ENCODE measurements at regions not wholly inside any gene's neighbourhood (a gene's known extent, or its start where the extent isn't known, plus 50 kb on each side); places are given as distances from the start of the nearest gene placed in this dataset.

DNA sequence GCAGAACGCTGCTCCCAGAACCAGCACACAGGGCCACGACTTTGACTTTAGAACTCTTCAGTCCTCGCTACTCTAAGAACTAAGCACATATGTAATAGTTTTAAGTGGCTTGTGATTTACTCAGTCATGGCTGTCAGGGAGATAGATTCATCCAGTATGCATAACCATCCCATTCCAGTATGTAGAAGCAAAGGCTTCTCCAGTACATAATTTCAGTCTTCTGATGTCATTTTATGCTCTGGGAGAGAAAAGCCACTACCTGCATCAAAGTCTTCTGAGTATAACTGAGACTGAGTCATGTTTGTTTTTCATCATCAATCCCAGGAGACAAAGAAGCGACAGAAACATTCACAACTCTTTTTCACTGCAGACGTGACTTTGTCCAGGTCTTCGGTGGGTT lies 885.7 kb downstream of the PLA2G4A start:
- H3K27me3 ChIP-seq (replicated peaks; ENCODE audit: insufficient read depth): no peaks in the 10 kb centered on the region; the same call in 1 of the 2 replicates
- TF ChIP-seq EZH2phosphoT487 (IDR thresholded peaks at IDR 0.05; ENCODE audit: insufficient read depth, low read depth): no peak
- TF ChIP-seq EZH2 (IDR thresholded peaks at IDR 0.05; ENCODE audit: insufficient read depth, poor library complexity, severe bottlenecking): no peak
- H4K20me1 ChIP-seq (ENCODE audit: insufficient read depth): no peaks in the 10 kb centered on the region
- no peaks in the 10 kb centered on the region for H3K9me2 ChIP-seq (ENCODE audit: insufficient read depth)
- no peak overlapping the region for H3K27ac ChIP-seq
- no peak overlapping the region for H3K9ac ChIP-seq
- H3K36me3 ChIP-seq (ENCODE audit: low read depth): no peaks in the 10 kb centered on the region
- DNase-seq: no peak
- no peak overlapping the region for H3K4me3 ChIP-seq
- no peaks in the 10 kb centered on the region for H3K9me3 ChIP-seq (ENCODE audit: low read depth)
- H3F3A ChIP-seq (ENCODE audit: insufficient read depth): no peaks in the 10 kb centered on the region
- H3K4me2 ChIP-seq (ENCODE audit: unreplicated experiment): no peak overlapping the region
- in situ Hi-C loops (cut with MboI): no loop called here
- H2AFZ ChIP-seq: no peak overlapping the region
- no peaks in the 10 kb centered on the region for H3K4me1 ChIP-seq (ENCODE audit: insufficient read depth)
- no peaks in the 10 kb centered on the region for H3K79me2 ChIP-seq (ENCODE audit: insufficient read depth)
- 49 to 54% methylated on average over 6 of the region's 6 CpGs for WGBS, 2 experiments (ENCODE audit: low coverage in 1 of 2, low lambda C conversion rate in 2 of 2, missing lambda C conversion rate in 2 of 2)

DNA sequence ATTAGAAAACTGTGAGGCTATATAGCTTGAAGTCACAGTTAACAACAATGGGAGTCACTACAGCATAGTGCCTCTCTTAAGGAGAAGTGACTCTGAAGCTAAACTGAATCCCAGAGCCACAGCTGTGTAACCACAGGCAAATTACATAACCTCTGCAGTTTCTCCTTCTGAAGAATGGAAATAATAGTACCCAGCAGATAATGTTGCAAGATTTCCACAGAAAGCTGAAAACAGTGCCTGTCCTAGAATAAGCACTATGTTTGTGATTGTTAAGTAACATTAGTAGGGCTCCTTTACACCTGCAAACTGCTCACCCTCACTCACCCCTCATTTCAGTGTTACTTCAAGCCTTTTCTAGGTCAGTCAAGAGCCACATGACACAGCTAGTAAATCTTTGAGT lies 886.7 kb downstream of the PLA2G4A start:
- Histone ChIP-seq H4K20me1 (ENCODE audit: insufficient read depth) (no peaks in the 10 kb centered on the region), H2AFZ (no peak overlapping the region), H3K9me2 (ENCODE audit: insufficient read depth) (no peaks in the 10 kb centered on the region), H3K79me2 (ENCODE audit: insufficient read depth) (no peaks in the 10 kb centered on the region), H3K9me3 (ENCODE audit: low read depth) (no peaks in the 10 kb centered on the region), H3K27ac (no peak overlapping the region), H3K27me3 (replicated peaks; ENCODE audit: insufficient read depth) (no peaks in the 10 kb centered on the region; the same call in 1 of the 2 replicates), H3K36me3 (ENCODE audit: low read depth) (no peaks in the 10 kb centered on the region), H3K4me1 (ENCODE audit: insufficient read depth) (no peaks in the 10 kb centered on the region), H3F3A (ENCODE audit: insufficient read depth) (no peaks in the 10 kb centered on the region), H3K4me3 (no peak overlapping the region), H3K4me2 (ENCODE audit: unreplicated experiment) (no peak overlapping the region), H3K9ac (no peak overlapping the region)
- TF ChIP-seq EZH2 (IDR thresholded peaks at IDR 0.05; ENCODE audit: insufficient read depth, poor library complexity, severe bottlenecking): no peak
- no peak for TF ChIP-seq EZH2phosphoT487 (IDR thresholded peaks at IDR 0.05; ENCODE audit: insufficient read depth, low read depth)
- no peak for DNase-seq
- in situ Hi-C loops (cut with MboI): no loop called here

DNA sequence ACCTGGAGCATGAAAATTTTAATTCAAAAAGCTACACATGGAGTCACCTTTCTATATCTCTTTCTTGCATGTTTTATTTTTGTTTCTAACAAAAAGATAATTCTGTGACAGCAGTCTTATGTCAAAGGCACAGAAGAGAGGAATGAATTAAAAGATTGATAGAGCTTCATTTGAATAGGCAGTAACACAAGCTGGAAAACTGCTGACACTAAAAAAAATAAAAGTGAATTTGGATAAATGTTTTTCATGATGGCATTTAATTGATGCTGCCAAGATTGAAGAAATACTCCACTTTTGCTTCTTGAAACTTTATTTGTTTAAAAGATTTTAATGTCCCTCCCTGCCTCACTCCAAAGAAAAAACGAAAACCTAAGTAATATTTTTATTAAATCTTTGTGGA lies 887.4 kb downstream of the PLA2G4A start:
- in situ Hi-C loops (cut with MboI): no loop called here
- Histone ChIP-seq H3K27me3 (replicated peaks; ENCODE audit: insufficient read depth) (no peaks in the 10 kb centered on the region; the same call in 1 of the 2 replicates), H3F3A (ENCODE audit: insufficient read depth) (no peaks in the 10 kb centered on the region), H4K20me1 (ENCODE audit: insufficient read depth) (no peaks in the 10 kb centered on the region), H3K4me2 (ENCODE audit: unreplicated experiment) (no peak overlapping the region), H2AFZ (no peak overlapping the region), H3K4me1 (ENCODE audit: insufficient read depth) (no peaks in the 10 kb centered on the region), H3K79me2 (ENCODE audit: insufficient read depth) (no peaks in the 10 kb centered on the region), H3K9me2 (ENCODE audit: insufficient read depth) (no peaks in the 10 kb centered on the region), H3K36me3 (ENCODE audit: low read depth) (no peaks in the 10 kb centered on the region), H3K27ac (no peak overlapping the region), H3K4me3 (no peak overlapping the region), H3K9ac (no peak overlapping the region), H3K9me3 (ENCODE audit: low read depth) (no peaks in the 10 kb centered on the region)
- TF ChIP-seq EZH2phosphoT487 (IDR thresholded peaks at IDR 0.05; ENCODE audit: insufficient read depth, low read depth) (no peak), EZH2 (IDR thresholded peaks at IDR 0.05; ENCODE audit: insufficient read depth, poor library complexity, severe bottlenecking) (no peak)
- DNase-seq: no peak
- 0 to 2% methylated on average over 1 of the region's 1 CpG for WGBS, 2 experiments (ENCODE audit: low coverage in 1 of 2, low lambda C conversion rate in 2 of 2, missing lambda C conversion rate in 2 of 2)

DNA sequence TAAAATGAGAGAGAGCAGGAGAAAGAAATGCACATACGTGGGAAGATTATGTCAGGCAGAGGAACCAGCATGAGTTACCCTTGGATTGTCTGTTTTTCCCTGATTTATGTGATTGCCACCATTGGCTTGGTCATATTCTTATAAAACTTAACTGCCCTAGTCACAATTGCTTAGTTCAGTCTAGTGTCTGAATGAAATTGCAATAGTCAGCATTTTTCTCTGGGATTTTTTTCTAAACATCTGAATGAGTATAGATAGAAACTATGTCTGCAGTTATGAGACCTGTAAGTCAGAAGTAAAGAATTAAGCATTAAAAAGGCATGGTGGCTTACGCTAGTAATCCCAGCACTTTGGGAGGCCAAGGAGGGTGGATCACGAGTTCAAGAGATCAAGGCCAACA lies 889.8 kb downstream of the PLA2G4A start:
- no peaks in the 10 kb centered on the region for H3K9me3 ChIP-seq (ENCODE audit: low read depth)
- 25 to 28% methylated on average over 3 of the region's 3 CpGs for WGBS, 2 experiments (ENCODE audit: low coverage in 1 of 2, low lambda C conversion rate in 2 of 2, missing lambda C conversion rate in 2 of 2)

DNA sequence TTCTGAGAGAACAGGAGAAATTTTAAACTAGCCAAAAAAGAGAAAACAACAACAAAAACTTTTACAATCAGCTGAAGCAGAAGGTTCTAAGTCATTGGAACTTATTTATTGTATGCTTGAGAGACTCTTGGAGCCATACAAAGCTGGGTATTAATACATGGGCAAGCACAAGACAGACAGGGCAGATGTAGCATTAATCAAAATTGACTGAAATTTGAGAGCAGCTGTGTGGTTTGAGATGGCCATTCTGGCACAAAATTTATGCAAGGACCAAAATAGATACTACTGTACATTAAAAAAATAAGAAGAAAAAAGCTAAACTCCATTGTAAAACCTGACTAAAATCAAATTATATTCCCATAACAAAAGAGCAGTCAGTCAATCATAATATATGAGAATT lies 892.5 kb downstream of the PLA2G4A start:
- Histone ChIP-seq H3K79me2 (ENCODE audit: insufficient read depth) (no peaks in the 10 kb centered on the region), H3K4me3 (no peak overlapping the region), H3K9ac (no peak overlapping the region), H3K9me3 (ENCODE audit: low read depth) (no peaks in the 10 kb centered on the region), H4K20me1 (ENCODE audit: insufficient read depth) (no peaks in the 10 kb centered on the region), H3K27ac (no peak overlapping the region), H3K36me3 (ENCODE audit: low read depth) (no peaks in the 10 kb centered on the region), H3K4me1 (ENCODE audit: insufficient read depth) (no peaks in the 10 kb centered on the region), H3K4me2 (ENCODE audit: unreplicated experiment) (no peak overlapping the region), H2AFZ (no peak overlapping the region), H3F3A (ENCODE audit: insufficient read depth) (no peaks in the 10 kb centered on the region), H3K27me3 (replicated peaks; ENCODE audit: insufficient read depth) (no peaks in the 10 kb centered on the region; the same call in 1 of the 2 replicates), H3K9me2 (ENCODE audit: insufficient read depth) (no peaks in the 10 kb centered on the region)
- TF ChIP-seq EZH2phosphoT487 (IDR thresholded peaks at IDR 0.05; ENCODE audit: insufficient read depth, low read depth): no peak
- no peak for TF ChIP-seq EZH2 (IDR thresholded peaks at IDR 0.05; ENCODE audit: insufficient read depth, poor library complexity, severe bottlenecking)
- in situ Hi-C loops (cut with MboI): no loop called here
- DNase-seq: no peak

More for the DNA sequence above, 889.8 kb downstream of the PLA2G4A start:
- TF ChIP-seq EZH2 (IDR thresholded peaks at IDR 0.05; ENCODE audit: insufficient read depth, poor library complexity, severe bottlenecking) (no peak), EZH2phosphoT487 (IDR thresholded peaks at IDR 0.05; ENCODE audit: insufficient read depth, low read depth) (no peak)
- Histone ChIP-seq H4K20me1 (ENCODE audit: insufficient read depth) (no peaks in the 10 kb centered on the region), H3K36me3 (ENCODE audit: low read depth) (no peaks in the 10 kb centered on the region), H3K4me3 (no peak overlapping the region), H3K9ac (no peak overlapping the region), H2AFZ (no peak overlapping the region), H3K27me3 (replicated peaks; ENCODE audit: insufficient read depth) (no peaks in the 10 kb centered on the region; the same call in 1 of the 2 replicates), H3F3A (ENCODE audit: insufficient read depth) (no peaks in the 10 kb centered on the region), H3K9me2 (ENCODE audit: insufficient read depth) (no peaks in the 10 kb centered on the region), H3K4me2 (ENCODE audit: unreplicated experiment) (no peak overlapping the region), H3K27ac (no peak overlapping the region), H3K4me1 (ENCODE audit: insufficient read depth) (no peaks in the 10 kb centered on the region), H3K79me2 (ENCODE audit: insufficient read depth) (no peaks in the 10 kb centered on the region)
- in situ Hi-C loops (cut with MboI): no loop called here
- DNase-seq: no peak
